ENCODE measurements at regions not wholly inside any gene's neighbourhood (a gene's known extent, or its start where the extent isn't known, plus 50 kb on each side); places are given as distances from the start of the nearest gene placed in this dataset.

DNA sequence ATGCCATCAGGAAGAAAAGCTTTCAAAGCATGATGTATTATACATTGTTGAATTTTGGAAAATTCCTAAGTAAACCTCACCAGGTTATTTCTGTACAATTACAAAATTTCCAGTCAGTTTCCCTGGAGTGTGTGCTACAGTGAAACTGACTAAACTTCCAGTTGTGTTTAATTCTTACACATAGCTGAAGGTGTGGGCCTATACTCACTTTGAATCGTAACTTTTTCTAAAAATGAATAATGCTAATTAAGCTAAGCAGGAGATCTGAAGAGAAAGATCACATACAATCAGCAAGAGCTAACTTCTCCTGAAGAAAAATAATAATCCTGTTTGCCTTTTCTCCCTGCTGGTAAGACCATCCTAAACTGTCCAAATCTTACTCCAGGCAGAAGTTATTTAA lies 537.2 kb upstream of the PBX1 start:
- Histone ChIP-seq H3K27me3 (no peaks in the 10 kb centered on the region), H3K27ac (replicated peaks in 1 of 4) (no peak overlapping the region), H3K4me3 (no peak overlapping the region), H3K9me3 (peaks cover 0 to 11% (median 3%) of the 10 kb centered on the region in 4 donors), H3K36me3 (no peaks in the 10 kb centered on the region), H3K4me1 (no peaks in the 10 kb centered on the region)
- DNase-seq (ENCODE audit: extremely low spot score): no peak
- intact Hi-C loops (cut with DNase I): no loop called here
- TF ChIP-seq, protein P1, sequence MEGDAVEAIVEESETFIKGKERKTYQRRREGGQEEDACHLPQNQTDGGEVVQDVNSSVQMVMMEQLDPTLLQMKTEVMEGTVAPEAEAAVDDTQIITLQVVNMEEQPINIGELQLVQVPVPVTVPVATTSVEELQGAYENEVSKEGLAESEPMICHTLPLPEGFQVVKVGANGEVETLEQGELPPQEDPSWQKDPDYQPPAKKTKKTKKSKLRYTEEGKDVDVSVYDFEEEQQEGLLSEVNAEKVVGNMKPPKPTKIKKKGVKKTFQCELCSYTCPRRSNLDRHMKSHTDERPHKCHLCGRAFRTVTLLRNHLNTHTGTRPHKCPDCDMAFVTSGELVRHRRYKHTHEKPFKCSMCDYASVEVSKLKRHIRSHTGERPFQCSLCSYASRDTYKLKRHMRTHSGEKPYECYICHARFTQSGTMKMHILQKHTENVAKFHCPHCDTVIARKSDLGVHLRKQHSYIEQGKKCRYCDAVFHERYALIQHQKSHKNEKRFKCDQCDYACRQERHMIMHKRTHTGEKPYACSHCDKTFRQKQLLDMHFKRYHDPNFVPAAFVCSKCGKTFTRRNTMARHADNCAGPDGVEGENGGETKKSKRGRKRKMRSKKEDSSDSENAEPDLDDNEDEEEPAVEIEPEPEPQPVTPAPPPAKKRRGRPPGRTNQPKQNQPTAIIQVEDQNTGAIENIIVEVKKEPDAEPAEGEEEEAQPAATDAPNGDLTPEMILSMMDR (IDR thresholded peaks at IDR 0.05): no peak
- TF ChIP-seq EP300 (IDR thresholded peaks at IDR 0.05): no peak
- TF ChIP-seq POLR2AphosphoS5 (IDR thresholded peaks at IDR 0.05): no peak
- TF ChIP-seq POLR2A (IDR thresholded peaks at IDR 0.05; ENCODE audit: low read depth): no peak
- 82% methylated on average over 1 of the region's 1 CpG for WGBS

DNA sequence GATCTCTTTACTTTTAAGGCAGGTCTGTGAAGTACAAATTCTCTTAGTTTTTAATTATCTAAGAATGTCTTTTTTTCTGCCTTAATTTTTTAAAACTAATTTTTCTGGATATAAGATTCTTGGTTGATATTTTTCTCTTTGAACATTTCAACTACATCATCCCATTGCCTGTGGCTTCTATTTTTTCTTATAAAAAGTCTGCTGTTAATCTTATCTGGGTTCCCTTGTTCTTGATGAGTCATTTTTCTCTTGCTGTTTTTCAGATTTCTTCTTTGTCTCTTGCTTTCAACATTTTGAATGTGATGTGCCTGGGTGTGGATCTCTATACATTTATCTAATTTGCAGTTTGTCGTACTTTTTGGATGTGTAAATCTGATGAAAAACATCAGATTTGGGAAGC lies 525.2 kb upstream of the PBX1 start:
- no peaks in the 10 kb centered on the region for H3K36me3 ChIP-seq
- no peaks in the 10 kb centered on the region for H3K27me3 ChIP-seq
- intact Hi-C loops (cut with DNase I): no loop called here
- H3K4me1 ChIP-seq: no peaks in the 10 kb centered on the region
- 45% methylated on average over 1 of the region's 1 CpG for WGBS
- TF ChIP-seq POLR2AphosphoS5 (IDR thresholded peaks at IDR 0.05): no peak
- no peak for TF ChIP-seq POLR2A (IDR thresholded peaks at IDR 0.05; ENCODE audit: low read depth)
- TF ChIP-seq, protein P1 (IDR thresholded peaks at IDR 0.05): no peak
- TF ChIP-seq EP300 (IDR thresholded peaks at IDR 0.05): no peak
- H3K27ac ChIP-seq (replicated peaks in 1 of 4): no peak overlapping the region
- H3K4me3 ChIP-seq: no peak overlapping the region
- no peak for DNase-seq (ENCODE audit: extremely low spot score)
- H3K9me3 ChIP-seq: peaks cover 0 to 22% (median 15%) of the 10 kb centered on the region in 4 donors

DNA sequence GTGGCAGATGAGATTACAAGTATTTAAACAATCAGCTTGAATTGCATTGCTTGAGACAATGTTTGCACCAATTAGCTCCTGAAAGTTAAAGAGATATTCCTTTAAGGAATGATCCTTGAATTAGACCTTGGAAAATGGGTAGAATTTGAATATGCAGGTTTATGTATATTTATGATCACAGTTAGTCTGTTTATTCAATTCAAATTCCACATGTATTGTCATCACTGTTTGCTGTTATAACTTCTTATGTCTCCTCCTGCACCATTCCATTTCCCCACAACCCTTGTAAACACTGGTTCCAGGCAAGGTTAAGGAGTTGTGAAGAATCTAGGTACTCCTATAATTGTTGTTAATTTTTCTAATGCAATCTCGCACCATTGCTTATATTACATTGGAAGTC lies 518.2 kb upstream of the PBX1 start:
- Histone ChIP-seq H3K4me1 (no peaks in the 10 kb centered on the region), H3K27me3 (no peaks in the 10 kb centered on the region), H3K9me3 (peaks cover 0 to 1% (median 0%) of the 10 kb centered on the region in 4 donors), H3K27ac (replicated peaks in 1 of 4) (no peak overlapping the region), H3K4me3 (no peak overlapping the region), H3K36me3 (no peaks in the 10 kb centered on the region)
- intact Hi-C loops (cut with DNase I): no loop called here
- TF ChIP-seq POLR2A (IDR thresholded peaks at IDR 0.05; ENCODE audit: low read depth) (no peak), POLR2AphosphoS5 (IDR thresholded peaks at IDR 0.05) (no peak), EP300 (IDR thresholded peaks at IDR 0.05) (no peak)
- TF ChIP-seq, protein P1 (IDR thresholded peaks at IDR 0.05): no peak
- 92% methylated on average over 1 of the region's 1 CpG for WGBS
- DNase-seq (ENCODE audit: extremely low spot score): no peak

DNA sequence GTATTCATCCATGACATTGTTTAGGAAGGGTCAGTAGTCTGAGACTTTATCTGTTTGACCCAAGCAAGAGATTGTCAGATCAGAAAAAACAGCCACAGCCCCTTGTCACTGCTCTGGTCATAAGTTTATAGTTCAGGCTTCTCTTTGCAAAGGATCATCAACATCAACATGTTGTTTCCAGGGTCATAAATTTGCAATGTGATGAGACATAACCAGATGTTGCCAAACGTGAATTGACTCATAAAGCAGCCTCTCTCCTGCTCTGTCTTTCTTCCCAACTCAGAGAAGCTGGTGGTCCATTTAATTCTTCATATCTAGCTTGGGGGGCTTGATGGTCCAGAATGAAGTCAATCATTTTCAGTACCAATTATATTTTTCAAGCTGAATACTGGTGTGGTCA lies 507.2 kb upstream of the PBX1 start:
- no peak for DNase-seq (ENCODE audit: extremely low spot score)
- no peaks in the 10 kb centered on the region for H3K9me3 ChIP-seq
- no peak for TF ChIP-seq EP300 (IDR thresholded peaks at IDR 0.05)
- TF ChIP-seq, protein P1 (IDR thresholded peaks at IDR 0.05): no peak
- no peak overlapping the region for H3K27ac ChIP-seq (replicated peaks in 1 of 4)
- no peaks in the 10 kb centered on the region for H3K36me3 ChIP-seq
- H3K27me3 ChIP-seq: no peaks in the 10 kb centered on the region
- intact Hi-C loops (cut with DNase I): no loop called here
- no peak overlapping the region for H3K4me3 ChIP-seq
- WGBS: 50% methylated on average over 1 of the region's 1 CpG
- no peaks in the 10 kb centered on the region for H3K4me1 ChIP-seq

DNA sequence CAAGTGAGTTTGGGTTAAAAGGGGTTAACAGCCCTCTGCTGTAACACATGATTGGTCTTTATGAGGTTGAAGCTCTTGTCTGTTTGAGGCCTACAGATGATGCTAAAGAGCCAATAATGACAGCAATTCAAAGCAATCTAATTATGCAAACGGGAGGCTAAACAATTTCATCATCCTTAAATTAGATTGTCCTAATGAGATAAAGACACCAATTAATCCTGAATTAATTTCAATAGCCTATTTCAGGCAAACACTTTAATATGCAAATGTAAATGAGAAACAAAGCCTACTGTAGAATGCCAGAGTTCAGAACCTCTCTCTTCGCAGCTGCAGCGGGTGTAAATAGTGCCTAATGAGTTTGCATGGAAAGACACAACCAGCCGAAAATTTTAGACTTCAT lies 504.7 kb upstream of the PBX1 start:
- Histone ChIP-seq H3K36me3 (no peaks in the 10 kb centered on the region), H3K4me1 (no peaks in the 10 kb centered on the region), H3K27ac (replicated peaks in 1 of 4) (no peak overlapping the region), H3K4me3 (no peak overlapping the region), H3K27me3 (no peaks in the 10 kb centered on the region), H3K9me3 (no peaks in the 10 kb centered on the region)
- WGBS: 92% methylated on average over 4 of the region's 4 CpGs
- intact Hi-C loops (cut with DNase I): no loop called here
- TF ChIP-seq EP300 (IDR thresholded peaks at IDR 0.05) (no peak), POLR2A (IDR thresholded peaks at IDR 0.05; ENCODE audit: low read depth) (no peak), POLR2AphosphoS5 (IDR thresholded peaks at IDR 0.05) (no peak)
- TF ChIP-seq, protein P1 (IDR thresholded peaks at IDR 0.05): no peak
- no peak for DNase-seq (ENCODE audit: extremely low spot score)
